MV-4-11 (cell line): ENCODE measurements at regions not wholly inside any gene's neighbourhood (a gene's known extent, or its start where the extent isn't known, plus 50 kb on each side); places are given as distances from the start of the nearest gene placed in this dataset.
"Not testable (repeated sequence)": the region's sequence is repeated elsewhere in the genome, so short reads cannot be mapped to it uniquely, and the experiment has no call there.

Experiments
- DNase-seq: peaks from one replicate; lab custom pipeline; 2025; lab: John Stamatoyannopoulos, UW

DNA sequence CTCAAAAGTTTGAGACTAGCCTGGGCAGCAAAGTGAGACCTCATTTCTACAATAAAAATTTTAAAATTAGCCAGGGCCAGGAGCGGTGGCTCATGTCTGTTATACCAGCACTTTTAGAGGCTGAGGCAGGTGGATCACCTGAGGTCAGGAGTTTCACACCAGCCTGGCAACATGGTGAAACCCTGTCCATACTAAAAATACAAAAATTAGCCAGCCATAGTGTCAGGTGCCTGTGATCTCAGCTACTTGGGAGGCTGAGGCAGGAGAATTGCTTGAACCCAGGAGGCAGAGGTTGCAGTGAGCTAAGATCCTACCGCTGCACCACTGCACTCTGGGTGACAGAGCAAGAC is 85.1 kb upstream of the MAP4 start:
- DNase-seq: not testable (repeated sequence)

DNA sequence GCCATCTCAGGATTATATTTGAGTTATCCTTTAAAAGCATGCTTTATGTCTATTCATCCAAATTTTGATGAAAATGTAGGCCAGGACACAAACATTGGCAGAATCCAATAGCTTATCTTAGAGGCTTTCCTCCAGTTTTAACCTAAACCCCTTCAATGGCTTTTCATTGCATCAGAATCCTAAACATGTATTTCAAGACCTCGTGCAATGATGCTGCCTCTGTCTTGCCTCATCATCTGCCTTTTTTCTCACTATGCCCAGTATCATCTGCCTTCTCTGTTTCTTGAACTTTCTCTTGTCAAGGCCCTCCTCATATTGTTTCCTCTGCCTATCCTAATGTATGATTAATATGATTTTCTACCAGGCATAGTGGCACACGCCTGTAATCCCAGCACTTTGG is 76.1 kb upstream of the MAP4 start:
- DNase-seq: no peak

DNA sequence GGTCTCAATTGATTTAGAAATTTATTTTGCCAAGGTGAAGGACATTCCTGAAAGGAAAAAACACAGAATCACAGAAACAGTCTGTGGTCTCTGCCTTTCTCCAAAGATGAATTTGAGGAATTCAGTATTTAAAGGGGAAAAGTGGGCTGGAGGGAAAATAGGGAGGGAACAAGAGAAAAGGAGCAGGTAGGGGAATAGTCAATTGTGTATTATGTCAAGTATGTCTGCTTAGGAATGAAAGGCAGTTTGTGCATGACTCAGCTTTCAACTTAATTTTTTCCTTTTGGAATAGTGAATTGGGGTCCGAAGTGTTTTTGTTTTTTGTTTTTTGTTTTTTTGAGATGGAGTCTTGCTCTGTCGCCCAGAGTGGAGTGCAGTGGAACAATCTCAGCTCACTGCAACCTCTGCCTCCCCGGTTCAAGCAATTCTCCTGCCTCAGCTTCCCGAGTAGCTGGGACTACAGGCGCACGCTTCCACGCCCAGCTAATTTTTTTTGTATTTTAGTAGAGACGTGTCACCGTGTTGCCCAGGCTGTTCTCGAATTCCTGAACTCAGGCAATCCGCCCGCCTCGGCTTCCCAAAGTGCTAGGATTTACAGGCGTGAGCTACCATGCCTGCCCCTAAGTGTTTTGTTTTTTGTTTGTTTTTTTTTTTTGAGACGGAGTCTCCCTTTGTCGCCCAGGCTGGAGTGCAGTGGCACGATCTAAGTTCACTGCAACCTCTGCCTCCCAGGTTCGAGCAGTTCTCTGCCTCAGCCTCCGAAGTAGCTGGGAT is 74.1 kb upstream of the MAP4 start:
- DNase-seq: no peak

DNA sequence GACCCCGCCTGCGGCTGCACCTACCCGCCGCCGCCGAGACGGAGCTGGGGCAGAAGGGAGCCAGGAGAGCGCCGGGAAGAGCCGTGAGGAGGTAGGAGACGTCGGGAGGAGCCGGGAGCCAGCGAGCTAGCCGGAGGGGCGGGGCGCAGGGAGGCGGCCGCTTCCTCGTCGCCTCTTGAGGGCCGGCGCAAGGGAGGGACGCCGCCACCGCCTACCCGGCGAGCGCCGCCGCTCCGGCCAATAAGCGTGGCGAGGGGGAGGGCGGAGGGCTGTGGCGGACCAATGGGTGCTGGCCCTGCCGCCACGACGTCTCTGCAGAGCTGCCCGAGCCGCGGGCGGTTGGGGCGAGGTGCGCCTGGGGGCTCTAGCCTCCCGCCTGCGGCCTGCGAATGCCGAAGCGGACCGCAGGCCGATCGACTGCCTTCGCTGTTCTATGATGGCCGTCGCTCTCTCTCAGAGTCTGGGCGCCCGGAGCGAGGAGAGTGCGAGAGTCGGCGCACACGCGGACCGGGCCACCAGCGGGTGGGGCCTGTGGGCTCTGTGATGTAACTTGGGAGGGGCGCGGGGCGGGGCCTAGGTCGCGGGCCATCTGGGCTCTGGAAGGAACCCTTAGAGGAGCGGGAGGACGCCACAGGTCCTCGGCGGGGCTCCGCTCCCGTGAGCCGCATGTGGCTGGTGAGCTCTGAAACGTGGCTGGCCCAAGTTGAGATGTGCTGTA is 72.7 kb upstream of the MAP4 start:
- peak; percentile 95 for DNase-seq

DNA sequence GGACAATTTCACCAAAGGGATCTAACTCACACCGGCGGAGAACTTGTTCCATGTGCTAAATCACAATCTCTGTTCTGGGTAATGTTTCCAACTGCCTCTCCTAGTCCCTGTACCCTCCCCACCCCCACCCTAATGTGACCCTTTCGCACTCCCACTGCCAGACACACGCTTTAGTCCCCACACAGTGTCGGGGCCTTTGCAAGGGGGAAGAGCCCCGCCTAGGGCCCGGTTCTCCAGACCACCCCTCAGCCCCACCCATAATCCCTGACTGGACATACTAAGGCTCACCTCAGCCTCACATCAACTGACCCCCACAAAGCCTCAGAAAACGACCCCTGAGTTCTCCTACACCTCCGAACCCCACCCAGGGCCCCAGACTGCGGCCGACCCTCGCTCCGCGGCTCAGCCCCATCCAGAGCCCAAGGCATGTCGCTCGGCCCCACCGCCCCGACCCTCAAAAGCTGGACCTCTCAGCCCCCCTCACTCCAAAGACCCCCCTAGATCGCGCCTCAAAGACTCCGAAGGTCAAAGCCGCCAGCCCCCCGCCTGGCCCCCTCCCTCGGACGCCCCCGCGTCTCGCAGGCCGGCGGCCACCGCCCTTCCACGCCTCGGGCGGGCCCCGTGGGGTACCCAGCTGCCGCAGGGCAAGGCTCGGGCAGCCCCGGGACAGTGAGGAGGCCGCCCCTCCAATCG is 72.0 kb upstream of the MAP4 start:
- DNase-seq: no peak

DNA sequence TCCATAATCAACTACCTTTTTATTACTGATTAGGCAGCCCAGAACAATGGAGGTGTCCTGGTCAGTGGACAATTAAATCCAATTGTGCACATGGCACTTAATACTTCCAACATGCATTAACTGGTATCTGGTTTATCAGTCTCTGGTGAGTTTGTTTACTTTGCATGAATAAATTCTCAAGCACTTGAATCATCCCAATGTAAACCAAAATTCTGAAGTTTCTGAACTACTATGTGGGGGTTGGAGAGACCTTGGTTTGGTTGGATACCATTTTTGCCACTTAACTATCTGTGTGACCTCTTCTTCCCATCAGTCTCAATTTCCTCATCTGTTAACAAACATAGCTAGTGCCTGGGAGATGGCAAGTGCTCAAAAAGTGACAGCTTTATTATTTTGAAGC is 70.5 kb upstream of the MAP4 start:
- DNase-seq: no peak

DNA sequence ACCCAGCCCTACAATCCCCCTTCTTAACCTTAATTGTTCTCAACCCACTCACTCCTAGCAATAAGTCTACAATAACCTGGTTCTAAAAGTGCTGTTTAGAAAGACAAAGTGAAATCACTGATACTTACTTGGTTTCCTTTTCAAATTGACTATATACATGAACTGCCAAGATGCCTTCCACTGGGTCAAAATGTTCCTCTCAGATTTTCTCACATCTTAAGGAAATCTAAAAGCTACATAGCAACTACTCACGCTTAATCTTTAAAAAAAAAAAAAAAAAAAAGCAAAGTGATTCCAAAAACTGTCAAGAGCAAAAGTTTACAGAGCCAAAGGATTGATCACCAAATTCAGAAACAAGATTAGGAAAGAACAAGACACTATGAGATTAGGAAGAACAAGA is 68.7 kb upstream of the MAP4 start:
- DNase-seq: no peak

DNA sequence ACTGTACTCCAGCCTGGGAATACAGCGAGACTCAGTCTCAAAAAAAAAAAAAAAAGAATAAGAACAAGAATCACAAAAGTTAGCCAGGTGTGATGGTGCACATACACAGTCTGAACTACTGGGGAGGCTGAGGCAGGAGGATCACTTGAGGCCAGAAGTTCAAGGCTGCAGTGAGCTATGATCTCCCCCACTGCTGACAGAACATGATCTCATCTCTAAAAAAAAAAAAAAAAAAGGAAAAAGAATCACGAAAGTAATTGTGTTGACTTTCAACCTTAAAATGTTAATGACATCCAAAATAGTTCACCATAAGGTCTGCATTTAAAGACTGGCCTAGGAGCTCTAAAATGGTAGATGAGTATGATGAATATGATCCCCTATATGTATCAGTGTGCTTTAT is 68.0 kb upstream of the MAP4 start:
- no peak for DNase-seq

DNA sequence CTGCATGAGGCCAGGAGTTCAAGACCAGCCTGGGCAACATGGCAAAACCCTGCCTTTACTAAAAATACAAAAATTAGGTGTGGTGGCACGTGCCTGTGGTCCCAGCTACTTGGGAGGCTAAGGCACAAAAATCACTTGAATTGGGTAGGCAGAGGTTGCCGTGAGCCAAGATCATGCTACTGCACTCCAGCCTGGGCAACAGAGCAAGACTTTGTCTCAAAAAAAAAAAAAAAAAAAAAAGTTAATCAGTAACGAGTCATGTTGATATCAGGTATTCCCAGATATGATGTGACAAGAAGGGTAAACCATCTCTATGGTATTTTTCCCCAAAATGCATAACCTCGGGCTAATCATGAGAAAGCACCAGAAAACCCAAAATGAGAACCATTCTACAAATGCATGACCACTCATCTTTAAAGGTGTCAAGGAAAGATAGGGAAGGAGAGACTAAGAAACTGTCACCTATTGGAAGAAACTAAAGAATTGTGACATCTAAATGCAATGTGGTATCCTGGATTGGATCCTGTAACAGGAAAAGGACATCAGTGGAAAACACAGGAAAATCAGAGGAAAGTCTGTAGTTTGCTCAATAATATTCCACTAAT is 66.5 kb upstream of the MAP4 start:
- DNase-seq: no peak

DNA sequence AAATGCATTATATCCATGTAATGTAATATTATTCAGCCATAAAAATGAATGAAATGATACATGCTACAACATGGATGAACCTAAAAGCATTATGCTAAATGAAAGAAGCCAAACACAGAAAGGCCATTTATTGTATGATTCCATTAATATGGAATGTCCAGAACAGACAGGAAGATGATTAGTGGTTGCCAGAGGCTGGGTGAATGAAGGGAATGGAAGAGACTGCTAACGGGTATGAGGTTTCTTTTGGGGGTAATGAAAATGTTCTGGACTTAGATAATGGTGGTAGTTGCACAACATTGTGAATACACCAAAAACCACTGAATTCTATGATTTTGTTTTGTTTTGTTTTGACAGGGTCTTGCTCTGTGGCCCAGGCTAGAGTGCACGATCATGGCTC is 61.6 kb upstream of the MAP4 start:
- DNase-seq: no peak

DNA sequence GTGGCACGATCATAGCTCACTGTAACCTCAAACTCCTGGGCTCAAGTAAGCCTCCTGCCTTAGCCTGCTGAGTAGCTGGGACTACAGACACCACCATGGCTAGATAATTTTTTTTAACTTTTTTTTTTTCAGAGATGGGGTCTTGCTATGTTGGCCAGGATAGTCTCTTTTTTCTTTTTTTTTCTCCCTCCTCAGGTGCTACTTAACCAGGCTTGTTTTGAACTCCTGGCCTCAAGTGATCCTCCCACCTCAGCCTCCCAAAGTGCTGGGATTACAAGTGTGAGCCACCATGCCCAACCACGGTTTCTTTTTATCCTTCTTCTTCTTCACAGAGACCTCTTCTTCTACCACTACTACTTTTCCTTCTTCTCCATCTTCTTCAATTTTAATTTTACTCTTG is 53.8 kb upstream of the MAP4 start:
- no peak for DNase-seq

DNA sequence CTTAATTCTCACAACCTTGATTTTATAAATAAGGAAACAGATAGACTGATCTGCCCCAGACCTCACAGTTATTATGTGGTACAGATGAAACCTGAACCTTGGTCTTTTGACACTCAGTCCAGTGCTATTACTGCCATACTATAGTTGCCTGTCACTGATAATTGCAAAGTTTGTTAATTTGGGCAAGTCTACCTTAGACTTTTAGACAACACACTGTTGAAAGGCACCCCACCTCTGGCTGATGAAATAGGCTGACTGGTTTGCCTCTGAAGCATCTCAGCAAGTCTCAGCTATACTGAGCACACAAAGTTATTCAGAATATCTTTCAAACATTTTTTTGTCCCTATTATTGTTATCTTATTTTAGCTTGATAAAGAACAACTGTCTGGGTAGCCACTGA is 53.1 kb upstream of the MAP4 start:
- no peak for DNase-seq

DNA sequence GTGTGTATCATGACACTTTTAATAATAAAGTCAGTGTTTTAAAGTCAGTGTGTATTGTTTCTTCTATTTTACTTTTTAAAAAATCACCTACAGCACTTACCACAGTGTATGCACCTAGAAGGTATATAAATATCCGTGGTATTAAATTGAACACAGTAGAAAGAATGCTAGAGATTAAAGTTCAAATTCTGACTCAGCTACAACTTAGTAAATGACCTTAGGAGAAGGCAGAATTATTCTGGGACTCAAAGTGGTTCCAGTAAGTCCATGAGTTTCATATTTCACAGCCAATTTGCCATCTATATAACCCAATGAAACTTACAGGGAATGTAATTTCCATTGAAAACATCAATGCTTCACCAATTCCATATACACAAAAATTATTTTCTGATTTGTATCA is 52.7 kb upstream of the MAP4 start:
- DNase-seq: no peak

DNA sequence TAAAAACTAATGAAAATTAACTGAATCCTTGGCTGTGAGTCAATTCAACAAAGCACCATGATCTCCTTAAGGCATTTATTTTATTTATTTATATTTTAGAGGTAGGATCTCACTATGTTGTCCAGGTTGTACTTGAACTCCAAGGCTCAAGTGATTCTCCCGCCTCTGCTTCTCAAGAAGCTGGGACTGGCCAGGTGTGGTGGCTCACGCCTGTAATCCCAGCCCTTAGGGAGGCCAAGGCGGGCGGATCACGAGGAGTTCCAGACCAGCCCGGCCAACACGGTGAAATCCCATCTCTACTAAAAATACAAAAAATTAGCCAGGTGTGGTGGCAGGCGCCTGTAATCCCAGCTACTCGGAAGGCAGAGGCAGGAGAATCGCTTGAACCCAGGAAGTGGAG is 52.1 kb upstream of the MAP4 start:
- DNase-seq: not testable (repeated sequence)

DNA sequence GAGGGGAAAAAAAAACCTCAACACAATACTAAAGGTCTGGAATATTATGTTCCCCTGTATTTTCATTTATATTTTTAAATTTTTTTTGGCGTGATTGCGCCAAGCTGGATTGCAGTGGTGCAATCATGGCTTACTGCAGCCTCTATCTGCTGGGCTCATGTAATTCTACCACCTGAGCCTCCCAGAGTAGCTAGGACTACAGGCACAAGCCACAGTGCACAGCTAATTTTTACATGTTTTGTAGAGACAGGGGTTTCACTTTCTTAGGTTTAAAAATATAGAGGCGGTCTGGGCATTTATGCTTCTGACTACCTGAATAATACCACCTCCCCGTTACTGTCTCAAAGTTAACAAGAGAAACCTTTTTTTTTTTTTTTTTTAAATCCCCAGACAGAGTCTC is 51.1 kb upstream of the MAP4 start:
- DNase-seq: no peak
